Cardiac muscle cell (in vitro differentiated cells and primary cell): ENCODE measurements at regions not wholly inside any gene's neighbourhood (a gene's known extent, or its start where the extent isn't known, plus 50 kb on each side); places are given as distances from the start of the nearest gene placed in this dataset.

ENCODE experiments used
- DNase-seq, 2 donors: peaks; one replicate each; pipeline versions ENCODE4 v3.0.0 to v3.0.0-alpha.2; 2010 to 2017; ENCODE audit warnings: low read depth in 1 of 2, low spot score in 1 of 2
- H3K27ac ChIP-seq: fragments of 200-600 bp; sonication (generic); 2 replicates; pipeline ENCODE4 v1.5.1; 2016
- H3K27me3 ChIP-seq: fragments of 200-600 bp; sonication (generic); 2 replicates; pipeline ENCODE4 v1.6.0; 2016; ENCODE audit warnings: control low read depth
- H3K36me3 ChIP-seq: fragments of 200-600 bp; sonication (generic); 2 replicates; pipeline ENCODE4 v1.5.1; 2016; ENCODE audit warnings: control low read depth
- H3K4me1 ChIP-seq: fragments of 200-600 bp; sonication (generic); 2 replicates; pipeline ENCODE4 v1.8.1; 2017; ENCODE audit warnings: low read depth, mild to moderate bottlenecking, mixed run types
- H3K4me3 ChIP-seq: fragments of 200-600 bp; sonication (generic); 2 replicates; pipeline ENCODE4 v1.5.1; 2016; ENCODE audit warnings: mild to moderate bottlenecking
- H3K9me3 ChIP-seq: fragments of 200-600 bp; sonication (generic); 2 replicates; pipeline ENCODE4 v1.5.1; 2017; ENCODE audit warnings: low read depth, mild to moderate bottlenecking, control low read depth
- CTCF ChIP-seq: IDR thresholded peaks from 2 replicates; pipeline ENCODE4 v1.5.1; 2012; ENCODE audit warnings: low read depth, mild to moderate bottlenecking, low read length

GRCh38 chr10:42951486-42952251 lies 125.2 kb upstream of the RET start:
- DNase-seq: peak; percentile 40 to 45
- Histone ChIP-seq H3K36me3 (no peaks in the 10 kb centered on the region), H3K4me3 (no peak overlapping the region), H3K9me3 (no peaks in the 10 kb centered on the region), H3K27me3 (no peaks in the 10 kb centered on the region), H3K27ac (no peak overlapping the region), H3K4me1 (no peaks in the 10 kb centered on the region)
- no peak for TF ChIP-seq CTCF

GRCh38 chr10:42952349-42952748 lies 124.5 kb upstream of the RET start:
- no peaks in the 10 kb centered on the region for H3K4me1 ChIP-seq
- H3K9me3 ChIP-seq: no peaks in the 10 kb centered on the region
- no peaks in the 10 kb centered on the region for H3K36me3 ChIP-seq
- DNase-seq: peak in 1 of 2 donors; percentile 54
- H3K27ac ChIP-seq: no peak overlapping the region
- H3K4me3 ChIP-seq: no peak overlapping the region
- peak; percentile 2 for TF ChIP-seq CTCF
- H3K27me3 ChIP-seq: no peaks in the 10 kb centered on the region

- H3K9me3 ChIP-seq: no peaks in the 10 kb centered on the region
- no peak overlapping the region for H3K27ac ChIP-seq
- no peaks in the 10 kb centered on the region for H3K4me1 ChIP-seq
- no peak overlapping the region for H3K4me3 ChIP-seq
- DNase-seq: no peak
- H3K27me3 ChIP-seq: no peaks in the 10 kb centered on the region
- H3K36me3 ChIP-seq: no peaks in the 10 kb centered on the region
- no peak for TF ChIP-seq CTCF
These were observed 123.8 kb upstream of the RET start for GRCh38 chr10:42952931-42953683.

GRCh38 chr10:42953684-42954674 lies 122.9 kb upstream of the RET start:
- no peaks in the 10 kb centered on the region for H3K27me3 ChIP-seq
- TF ChIP-seq CTCF: no peak
- no peaks in the 10 kb centered on the region for H3K9me3 ChIP-seq
- no peaks in the 10 kb centered on the region for H3K36me3 ChIP-seq
- H3K4me1 ChIP-seq: no peaks in the 10 kb centered on the region
- DNase-seq: no peak
- H3K27ac ChIP-seq: no peak overlapping the region
- H3K4me3 ChIP-seq: no peak overlapping the region

GRCh38 chr10:42954766-42955492 lies 121.9 kb upstream of the RET start:
- no peak overlapping the region for H3K4me3 ChIP-seq
- TF ChIP-seq CTCF: no peak
- no peaks in the 10 kb centered on the region for H3K9me3 ChIP-seq
- no peak overlapping the region for H3K27ac ChIP-seq
- no peaks in the 10 kb centered on the region for H3K27me3 ChIP-seq
- H3K4me1 ChIP-seq: no peaks in the 10 kb centered on the region
- no peak for DNase-seq
- no peaks in the 10 kb centered on the region for H3K36me3 ChIP-seq
